K562 (cell line): ENCODE measurements at regions not wholly inside any gene's neighbourhood (a gene's known extent, or its start where the extent isn't known, plus 50 kb on each side); places are given as distances from the start of the nearest gene placed in this dataset.

Source experiments
- ATAC-seq: fragments of 200-7000 bp; cut with Tn5 transposase; 3 replicates; pipeline ENCODE4 v1.9.1; 2020; ENCODE audit warnings: moderate library complexity
- BruUV-seq: library from RNA; stranded (reverse); fragments of 400-500 nt; replicated peaks from 2 replicates; lab custom pipeline; 2021; lab: Mats Ljungman, UMichigan
- CTCF ChIA-PET: fragments of 300-600 bp; formaldehyde crosslinking; extraction: SDS; loops from one replicate; lab custom pipeline; 2021; ENCODE audit warnings: low intra/inter-chr PET ratio; lab: Yijun Ruan, JAX
- POLR2A ChIA-PET: fragments of 300-600, 350-650 bp; sonication (Branson Sonifier 250); formaldehyde crosslinking; extraction: SDS; loops from one replicate; lab custom pipeline; 2021; ENCODE audit warnings: antibody characterized with exemption, inconsistent platforms; lab: Yijun Ruan, JAX
- DNase-seq, 4 experiments: peaks; one replicate each; pipeline versions ENCODE4 v3.0.0 to v3.0.0-alpha.2; 2011 to 2018; ENCODE audit warnings: low spot score in 3 of 4, mixed read lengths in 3 of 4; ENCODE audit errors: extremely low read depth in 1 of 4
- FAIRE-seq: peaks from 2 replicates; lab custom pipeline; 2011; peaks lifted over from hg19 to GRCh38; lab: Jason Lieb, UNC
- H2AFZ ChIP-seq: 2 replicates; pipeline ENCODE4 v1.6.0; 2011; ENCODE audit warnings: low read depth, low read length, control low read depth, inconsistent platforms
- H3K27ac ChIP-seq: fragments of 200-600 bp; 3 replicates; pipeline ENCODE4 v1.8.0; 2011; ENCODE audit warnings: low read depth, mild to moderate bottlenecking, control low read depth, inconsistent platforms, low read length, moderate library complexity, mixed read lengths; ENCODE audit errors: extremely low read depth
- H3K27me3 ChIP-seq, 2 experiments: fragments of 300-600 bp in 1 of 2; 2 replicates in 1 of 2; 3 replicates in 1 of 2; pipeline versions ENCODE4 v1.6.0 to v1.8.0; 2011; ENCODE audit warnings: inconsistent platforms in 2 of 2, low read length in 2 of 2, mild to moderate bottlenecking in 1 of 2, mixed read lengths in 1 of 2, moderate library complexity in 1 of 2; ENCODE audit not compliant: control insufficient read depth in 2 of 2, insufficient read depth in 2 of 2
- H3K36me3 ChIP-seq: fragments of 300-600 bp; 3 replicates; pipeline ENCODE4 v1.8.0; 2011; ENCODE audit warnings: mild to moderate bottlenecking, low read length, inconsistent platforms; ENCODE audit not compliant: control insufficient read depth, insufficient read depth
- H3K4me1 ChIP-seq, 2 experiments: fragments of 200-600 bp in 1 of 2; replicated peaks in 1 of 2; 2 replicates in 1 of 2; 3 replicates in 1 of 2; pipeline versions ENCODE4 v1.5.1 to v1.8.0; 2011; ENCODE audit warnings: inconsistent platforms in 2 of 2, low read length in 2 of 2, mild to moderate bottlenecking in 1 of 2, mixed read lengths in 1 of 2, moderate library complexity in 1 of 2; ENCODE audit not compliant: control insufficient read depth in 2 of 2, insufficient read depth in 2 of 2
- H3K4me2 ChIP-seq: 2 replicates; pipeline ENCODE4 v1.6.1; 2011; ENCODE audit warnings: low read length, control low read depth, inconsistent platforms, mixed read lengths; ENCODE audit not compliant: insufficient read depth
- H3K4me3 ChIP-seq: fragments of 200-600 bp; sonication (generic), shearing (Covaris generic); 2 replicates; pipeline ENCODE4 v1.5.1; 2016; ENCODE audit warnings: control low read depth, inconsistent platforms
- H3K79me2 ChIP-seq: fragments of 200-600 bp; 3 replicates; pipeline ENCODE4 v1.8.0; 2011; ENCODE audit warnings: low read length, inconsistent platforms; ENCODE audit not compliant: control insufficient read depth, insufficient read depth
- H3K9ac ChIP-seq, 2 experiments: 2 replicates each; pipeline versions ENCODE4 v1.6.0 to v1.6.1; 2011; ENCODE audit warnings: low read depth in 2 of 2, low read length in 2 of 2, control low read depth in 1 of 2, inconsistent platforms in 1 of 2, mild to moderate bottlenecking in 1 of 2, mixed read lengths in 1 of 2; ENCODE audit not compliant: insufficient read depth in 1 of 2
- H3K9me1 ChIP-seq: one replicate; pipeline ENCODE4 v1.6.0; 2011; ENCODE audit warnings: inconsistent platforms, mild to moderate bottlenecking, low read length, moderate library complexity; ENCODE audit not compliant: control insufficient read depth, insufficient read depth
- H3K9me3 ChIP-seq: replicated peaks from 2 replicates; pipeline ENCODE4 v1.5.1; 2011; ENCODE audit warnings: low read depth, low read length, inconsistent platforms; ENCODE audit not compliant: control insufficient read depth, insufficient read depth
- H4K20me1 ChIP-seq: replicated peaks from 2 replicates; pipeline ENCODE4 v1.6.1; 2011; ENCODE audit warnings: low read length, inconsistent platforms, mixed read lengths; ENCODE audit not compliant: control insufficient read depth, insufficient read depth
- AFF1 ChIP-seq, 2 experiments: fragments of 450-650 bp; IDR thresholded peaks; 2 replicates each; pipeline ENCODE4 v1.6.1; 2018; ENCODE audit warnings: mild to moderate bottlenecking in 2 of 2, low read depth in 1 of 2; ENCODE audit not compliant: partially characterized antibody in 2 of 2
- ATF2 ChIP-seq: sonication (generic); formaldehyde crosslinking; IDR thresholded peaks from 2 replicates; pipeline ENCODE4 v1.8.1; 2022; ENCODE audit warnings: missing genetic modification reagents
- CBFA2T3 ChIP-seq: fragments of 450-650 bp; IDR thresholded peaks from 2 replicates; pipeline ENCODE4 v1.6.1; 2017
- ELK3 ChIP-seq: fragments of 450-650 bp; formaldehyde crosslinking; IDR thresholded peaks from 2 replicates; pipeline ENCODE4 v1.4.0; 2020; ENCODE audit warnings: mild to moderate bottlenecking
- ESRRB ChIP-seq: fragments of 250-450 bp; sonication (Bioruptor Pico); IDR thresholded peaks from 2 replicates; pipeline ENCODE4 v1.5.0; 2020; ENCODE audit warnings: mild to moderate bottlenecking, moderate library complexity, borderline replicate concordance
- HCFC1 ChIP-seq: IDR thresholded peaks from 2 replicates; pipeline ENCODE4 v1.6.1; 2012; ENCODE audit warnings: low read depth, low read length, improper control_type of control experiment
- IRF1 ChIP-seq: sonication (generic); formaldehyde crosslinking; IDR thresholded peaks from 2 replicates; pipeline ENCODE4 v1.8.0; 2022; ENCODE audit warnings: missing genetic modification reagents, mild to moderate bottlenecking, borderline replicate concordance
- LCOR ChIP-seq: sonication (generic); formaldehyde crosslinking; IDR thresholded peaks from 2 replicates; pipeline ENCODE4 v1.8.0; 2022; ENCODE audit warnings: mild to moderate bottlenecking, missing genetic modification reagents
- MAFF ChIP-seq: IDR thresholded peaks from 2 replicates; pipeline ENCODE4 v1.6.1; 2012; ENCODE audit warnings: low read length, improper control_type of control experiment
- MIER1 ChIP-seq: fragments of 450-650 bp; IDR thresholded peaks from 2 replicates; pipeline ENCODE4 v1.6.1; 2016; ENCODE audit warnings: antibody characterized with exemption, mild to moderate bottlenecking, low read depth
- NR1H2 ChIP-seq: sonication (generic); formaldehyde crosslinking; IDR thresholded peaks from 2 replicates; pipeline ENCODE4 v1.4.0; 2020; ENCODE audit warnings: mild to moderate bottlenecking, missing genetic modification reagents
- PPARD ChIP-seq: fragments of 250-450 bp; sonication (Bioruptor Pico); IDR thresholded peaks from 2 replicates; pipeline ENCODE4 v1.8.0; 2022; ENCODE audit warnings: inconsistent platforms, mild to moderate bottlenecking, moderate library complexity
- SRF ChIP-seq, 2 experiments: fragments of 250-450, 450-650 bp in 1 of 2; sonication (Bioruptor Pico) in 1 of 2; sonication (generic) in 1 of 2; formaldehyde crosslinking; IDR thresholded peaks; 2 replicates each; pipeline versions ENCODE4 v1.5.0 to v1.5.1; 2020 to 2022; ENCODE audit warnings: mild to moderate bottlenecking in 1 of 2, missing genetic modification reagents in 1 of 2
- TCF3 ChIP-seq: sonication (generic); formaldehyde crosslinking; IDR thresholded peaks from 2 replicates; pipeline ENCODE4 v1.4.0; 2020; ENCODE audit warnings: mild to moderate bottlenecking, missing genetic modification reagents
- ZC3H4 ChIP-seq: sonication (generic); formaldehyde crosslinking; IDR thresholded peaks from 2 replicates; pipeline ENCODE4 v1.9.0; 2021; ENCODE audit warnings: missing genetic modification reagents, borderline replicate concordance
- ZNF57 ChIP-seq: fragments of 450-650 bp; formaldehyde crosslinking; IDR thresholded peaks from 2 replicates; pipeline ENCODE4 v1.4.0; 2020; ENCODE audit warnings: mild to moderate bottlenecking, moderate library complexity
- WGBS: fragments of 100-300 bp; shearing (Covaris generic); methylation state at CpG from one replicate; pipeline ENCODE4 v1.1.6; 2016; ENCODE audit warnings: low coverage, mixed read lengths; ENCODE audit not compliant: insufficient coverage; ENCODE audit errors: missing lambda C conversion rate; 5-methylcytosine and 5-hydroxymethylcytosine counted together
- in situ Hi-C: fragments of 300-500 bp; cut with MboI; formaldehyde crosslinking; loops from 4 replicates; pipeline ENCODE4 v1.15.0; 2018; ENCODE audit warnings: inconsistent platforms, mixed read lengths
- intact Hi-C: fragments of 100-400 bp; cut with micrococcal nuclease; formaldehyde crosslinking; loops from 2 replicates; pipeline ENCODE4 v1.14.2; 2022

- FAIRE-seq (no peak), ATAC-seq (no peak)
- CTCF ChIA-PET = no interaction called here
- TF ChIP-seq ZNF57 (CRISPR knock-in tag) = no peak
- no peak for TF ChIP-seq IRF1 (CRISPR knock-in tag)
- no peak for TF ChIP-seq AFF1 (IDR thresholded peaks at IDR 0.05; ENCODE audit: low read depth in 1 of 2, partially characterized antibody in 2 of 2)
- no peak for TF ChIP-seq SRF (CRISPR knock-in tag; IDR thresholded peaks at IDR 0.05)
- TF ChIP-seq MAFF = no peak
- TF ChIP-seq LCOR (CRISPR knock-in tag) = no peak
- no peak for TF ChIP-seq ZC3H4 (CRISPR knock-in tag)
- no peak for TF ChIP-seq ELK3
- TF ChIP-seq TCF3 (CRISPR knock-in tag) = no peak
- no peak for TF ChIP-seq PPARD (CRISPR knock-in tag)
- TF ChIP-seq ESRRB (CRISPR knock-in tag) = no peak
- TF ChIP-seq HCFC1 = no peak
- TF ChIP-seq MIER1 = no peak
- TF ChIP-seq CBFA2T3 = no peak
- TF ChIP-seq ATF2 (CRISPR knock-in tag) = no peak
- no peak for TF ChIP-seq NR1H2 (CRISPR knock-in tag)
These were observed 715.2 kb upstream of the ZNF608 start for GRCh38 chr5:125461641-125462072.

More at GRCh38 chr5:125461641-125462072, 715.2 kb upstream of the ZNF608 start:
- Histone ChIP-seq H3K9me1 (no peaks in the 10 kb centered on the region), H3K79me2 (no peaks in the 10 kb centered on the region), H3K9me3 (no peaks in the 10 kb centered on the region), H2AFZ (no peak overlapping the region), H3K9ac (no peak overlapping the region), H3K36me3 (no peaks in the 10 kb centered on the region), H3K4me3 (no peak overlapping the region), H3K27ac (no peak overlapping the region), H3K4me2 (no peak overlapping the region), H3K4me1 (no peaks in the 10 kb centered on the region), H4K20me1 (no peaks in the 10 kb centered on the region), H3K27me3 (no peaks in the 10 kb centered on the region)
- no peak for DNase-seq
- BruUV-seq = no TSS peak
- intact Hi-C loops (no loop called here), in situ Hi-C loops (no loop called here)
- WGBS = 2% methylated on average over 5 of the region's 5 CpGs
- POLR2A ChIA-PET = no interaction called here
